Fibroblast of lung (primary cell): ENCODE measurements at regions not wholly inside any gene's neighbourhood (a gene's known extent, or its start where the extent isn't known, plus 50 kb on each side); places are given as distances from the start of the nearest gene placed in this dataset.

Experiments used
- DNase-seq, 2 donors: peaks; one replicate each; pipeline versions ENCODE4 v3.0.0 to v3.0.0-alpha.2; 2010; ENCODE audit warnings: low read depth in 2 of 2
- H2AFZ ChIP-seq: 2 replicates; pipeline ENCODE4 v1.5.1; 2012; ENCODE audit warnings: low read length, control low read depth, inconsistent platforms
- H3K27ac ChIP-seq: 2 replicates; pipeline ENCODE4 v1.5.1; 2011; ENCODE audit warnings: low read length, control low read depth; ENCODE audit not compliant: insufficient read depth
- H3K27me3 ChIP-seq: 2 replicates; pipeline ENCODE4 v1.5.1; 2011; ENCODE audit warnings: mild to moderate bottlenecking, low read length; ENCODE audit not compliant: control insufficient read depth, insufficient read depth
- H3K36me3 ChIP-seq: 2 replicates; pipeline ENCODE4 v1.5.1; 2011; ENCODE audit warnings: low read length; ENCODE audit not compliant: control insufficient read depth, insufficient read depth
- H3K4me1 ChIP-seq: 2 replicates; pipeline ENCODE4 v1.5.1; 2011; ENCODE audit warnings: low read length; ENCODE audit not compliant: control insufficient read depth, insufficient read depth; ENCODE audit errors: extremely low read depth
- H3K4me2 ChIP-seq: 2 replicates; pipeline ENCODE4 v1.5.1; 2011; ENCODE audit warnings: low read length, control low read depth; ENCODE audit not compliant: insufficient read depth; ENCODE audit errors: extremely low read depth
- H3K4me3 ChIP-seq, 4 experiments: fragments of 200-600 bp in 1 of 4; sonication (generic) in 1 of 4; replicated peaks in 1 of 4; 2 replicates each; pipeline ENCODE4 v1.5.1; 2011 to 2016; ENCODE audit warnings: low read length in 4 of 4, low read depth in 3 of 4, mild to moderate bottlenecking in 3 of 4, control low read depth in 2 of 4, inconsistent platforms in 1 of 4, mixed read lengths in 1 of 4; ENCODE audit not compliant: insufficient read depth in 1 of 4; ENCODE audit errors: control extremely low read depth in 1 of 4
- H3K79me2 ChIP-seq: 2 replicates; pipeline ENCODE4 v1.5.1; 2012; ENCODE audit warnings: mild to moderate bottlenecking, low read length, inconsistent platforms; ENCODE audit not compliant: control insufficient read depth, insufficient read depth
- H3K9ac ChIP-seq: 2 replicates; pipeline ENCODE4 v1.5.1; 2011; ENCODE audit warnings: mild to moderate bottlenecking, low read length, control low read depth; ENCODE audit not compliant: insufficient read depth
- H3K9me3 ChIP-seq: 2 replicates; pipeline ENCODE4 v1.5.1; 2012; ENCODE audit warnings: low read depth, low read length; ENCODE audit not compliant: control insufficient read depth, insufficient read depth
- H4K20me1 ChIP-seq: 2 replicates; pipeline ENCODE4 v1.5.1; 2011; ENCODE audit warnings: low read length; ENCODE audit not compliant: control insufficient read depth, insufficient read depth; ENCODE audit errors: extremely low read depth
- CTCF ChIP-seq, 2 donors: IDR thresholded peaks in 1 of 2; conservative IDR thresholded peaks in 1 of 2; 1 replicate in 1 of 2; 2 replicates in 1 of 2; pipeline ENCODE4 v1.5.1; 2011 to 2012; ENCODE audit warnings: low read length in 2 of 2, control low read depth in 1 of 2, inconsistent platforms in 1 of 2, low read depth in 1 of 2, mild to moderate bottlenecking in 1 of 2
- EZH2 ChIP-seq: IDR thresholded peaks from 2 replicates; pipeline ENCODE4 v1.5.1; 2012; ENCODE audit warnings: low read length, control low read depth, mild to moderate bottlenecking; ENCODE audit errors: missing control alignments

- H3K4me2 ChIP-seq = no peak overlapping the region
- no peaks in the 10 kb centered on the region for H3K36me3 ChIP-seq
- H3K4me3 ChIP-seq = no peak overlapping the region
- no peaks in the 10 kb centered on the region for H4K20me1 ChIP-seq
- H3K9me3 ChIP-seq = no peaks in the 10 kb centered on the region
- H3K27ac ChIP-seq = no peak overlapping the region
- no peaks in the 10 kb centered on the region for H3K27me3 ChIP-seq
- no peaks in the 10 kb centered on the region for H3K4me1 ChIP-seq
- H3K79me2 ChIP-seq = no peaks in the 10 kb centered on the region
- DNase-seq = no peak
- peak overlapping the region; percentile 7 for H3K9ac ChIP-seq
- no peak overlapping the region for H2AFZ ChIP-seq
- TF ChIP-seq EZH2 (no peak), CTCF (conservative IDR thresholded peaks at IDR 0.05 in 1 of 2, IDR thresholded peaks at IDR 0.05 in 1 of 2; ENCODE audit: low read depth in 1 of 2, low read length in 2 of 2) (no peak)
Observed at GRCh38 chr15:93462690-93463089, 373.7 kb upstream of the RGMA start.

GRCh38 chr15:93460717-93461116 lies 371.7 kb upstream of the RGMA start:
- Histone ChIP-seq H3K4me1 (no peaks in the 10 kb centered on the region), H3K4me2 (no peak overlapping the region), H3K27me3 (no peaks in the 10 kb centered on the region), H3K9ac (no peak overlapping the region), H3K79me2 (no peaks in the 10 kb centered on the region), H3K4me3 (no peak overlapping the region), H4K20me1 (no peaks in the 10 kb centered on the region), H3K36me3 (no peaks in the 10 kb centered on the region), H3K27ac (no peak overlapping the region), H3K9me3 (no peaks in the 10 kb centered on the region), H2AFZ (no peak overlapping the region)
- TF ChIP-seq CTCF (conservative IDR thresholded peaks at IDR 0.05 in 1 of 2, IDR thresholded peaks at IDR 0.05 in 1 of 2; ENCODE audit: low read depth in 1 of 2, low read length in 2 of 2) = no peak
- no peak for TF ChIP-seq EZH2
- DNase-seq = peak in 1 of 2 donors; percentile 54

GRCh38 chr15:93459396-93459795 lies 370.4 kb upstream of the RGMA start:
- no peak overlapping the region for H3K27ac ChIP-seq
- TF ChIP-seq CTCF (conservative IDR thresholded peaks at IDR 0.05 in 1 of 2, IDR thresholded peaks at IDR 0.05 in 1 of 2; ENCODE audit: low read depth in 1 of 2, low read length in 2 of 2) (no peak), EZH2 (no peak)
- no peak overlapping the region for H3K9ac ChIP-seq
- no peaks in the 10 kb centered on the region for H3K4me1 ChIP-seq
- no peaks in the 10 kb centered on the region for H3K27me3 ChIP-seq
- H2AFZ ChIP-seq = no peak overlapping the region
- no peak for DNase-seq
- H3K36me3 ChIP-seq = no peaks in the 10 kb centered on the region
- H3K4me2 ChIP-seq = no peak overlapping the region
- no peaks in the 10 kb centered on the region for H3K9me3 ChIP-seq
- no peak overlapping the region for H3K4me3 ChIP-seq
- no peaks in the 10 kb centered on the region for H4K20me1 ChIP-seq
- H3K79me2 ChIP-seq = no peaks in the 10 kb centered on the region
